ENCODE measurements at regions not wholly inside any gene's neighbourhood (a gene's known extent, or its start where the extent isn't known, plus 50 kb on each side); places are given as distances from the start of the nearest gene placed in this dataset.
"Not testable (repeated sequence)": the region's sequence is repeated elsewhere in the genome, so short reads cannot be mapped to it uniquely, and the experiment has no call there.

- Histone ChIP-seq H3K9ac (ENCODE audit: low read depth, low read length) (no peak overlapping the region), H4K20me1 (ENCODE audit: insufficient read depth, low read length) (no peaks in the 10 kb centered on the region), H3K27ac (ENCODE audit: low read length) (no peak overlapping the region), H3K4me1 (ENCODE audit: insufficient read depth, low read length) (no peaks in the 10 kb centered on the region), H3K27me3 (ENCODE audit: insufficient read depth, low read length, poor library complexity) (no peaks in the 10 kb centered on the region), H3K4me2 (ENCODE audit: insufficient read depth, low read length) (no peak overlapping the region), H3K79me2 (ENCODE audit: insufficient read depth, low read length) (no peaks in the 10 kb centered on the region), H3K36me3 (ENCODE audit: insufficient read depth, low read length) (no peaks in the 10 kb centered on the region), H3K9me3 (ENCODE audit: insufficient read depth, low read length, severe bottlenecking) (no peaks in the 10 kb centered on the region), H2AFZ (ENCODE audit: low read depth, low read length) (no peak overlapping the region), H3K4me3 (ENCODE audit: low read depth in 1 of 2, low read length in 2 of 2) (no peak overlapping the region)
- TF ChIP-seq EZH2 (IDR thresholded peaks at IDR 0.05; ENCODE audit: borderline replicate concordance, low read depth, low read length, severe bottlenecking) = no peak
- TF ChIP-seq, protein P1, sequence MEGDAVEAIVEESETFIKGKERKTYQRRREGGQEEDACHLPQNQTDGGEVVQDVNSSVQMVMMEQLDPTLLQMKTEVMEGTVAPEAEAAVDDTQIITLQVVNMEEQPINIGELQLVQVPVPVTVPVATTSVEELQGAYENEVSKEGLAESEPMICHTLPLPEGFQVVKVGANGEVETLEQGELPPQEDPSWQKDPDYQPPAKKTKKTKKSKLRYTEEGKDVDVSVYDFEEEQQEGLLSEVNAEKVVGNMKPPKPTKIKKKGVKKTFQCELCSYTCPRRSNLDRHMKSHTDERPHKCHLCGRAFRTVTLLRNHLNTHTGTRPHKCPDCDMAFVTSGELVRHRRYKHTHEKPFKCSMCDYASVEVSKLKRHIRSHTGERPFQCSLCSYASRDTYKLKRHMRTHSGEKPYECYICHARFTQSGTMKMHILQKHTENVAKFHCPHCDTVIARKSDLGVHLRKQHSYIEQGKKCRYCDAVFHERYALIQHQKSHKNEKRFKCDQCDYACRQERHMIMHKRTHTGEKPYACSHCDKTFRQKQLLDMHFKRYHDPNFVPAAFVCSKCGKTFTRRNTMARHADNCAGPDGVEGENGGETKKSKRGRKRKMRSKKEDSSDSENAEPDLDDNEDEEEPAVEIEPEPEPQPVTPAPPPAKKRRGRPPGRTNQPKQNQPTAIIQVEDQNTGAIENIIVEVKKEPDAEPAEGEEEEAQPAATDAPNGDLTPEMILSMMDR (IDR thresholded peaks at IDR 0.05; ENCODE audit: borderline replicate concordance, extremely low read depth, low read length, poor library complexity, severe bottlenecking) = no peak
- DNase-seq (no peak), ATAC-seq (ENCODE audit: insufficient read depth, low read depth) (no peak)
Measured at GRCh38 chr18:71223486-71223885, 934.6 kb downstream of the SOCS6 start.

GRCh38 chr18:71221405-71221804 is 932.6 kb downstream of the SOCS6 start:
- no peaks in the 10 kb centered on the region for H4K20me1 ChIP-seq (ENCODE audit: insufficient read depth, low read length)
- no peaks in the 10 kb centered on the region for H3K4me1 ChIP-seq (ENCODE audit: insufficient read depth, low read length)
- no peak overlapping the region for H2AFZ ChIP-seq (ENCODE audit: low read depth, low read length)
- no peaks in the 10 kb centered on the region for H3K9me3 ChIP-seq (ENCODE audit: insufficient read depth, low read length, severe bottlenecking)
- no peaks in the 10 kb centered on the region for H3K36me3 ChIP-seq (ENCODE audit: insufficient read depth, low read length)
- no peak overlapping the region for H3K4me2 ChIP-seq (ENCODE audit: insufficient read depth, low read length)
- no peaks in the 10 kb centered on the region for H3K27me3 ChIP-seq (ENCODE audit: insufficient read depth, low read length, poor library complexity)
- H3K4me3 ChIP-seq (ENCODE audit: low read depth in 1 of 2, low read length in 2 of 2) = no peak overlapping the region
- no peaks in the 10 kb centered on the region for H3K79me2 ChIP-seq (ENCODE audit: insufficient read depth, low read length)
- H3K27ac ChIP-seq (ENCODE audit: low read length) = no peak overlapping the region
- ATAC-seq (ENCODE audit: insufficient read depth, low read depth) (no peak), DNase-seq (no peak)
- H3K9ac ChIP-seq (ENCODE audit: low read depth, low read length) = no peak overlapping the region
- no peak for TF ChIP-seq EZH2 (IDR thresholded peaks at IDR 0.05; ENCODE audit: borderline replicate concordance, low read depth, low read length, severe bottlenecking)
- TF ChIP-seq, protein P1 (IDR thresholded peaks at IDR 0.05; ENCODE audit: borderline replicate concordance, extremely low read depth, low read length, poor library complexity, severe bottlenecking) = no peak

DNA sequence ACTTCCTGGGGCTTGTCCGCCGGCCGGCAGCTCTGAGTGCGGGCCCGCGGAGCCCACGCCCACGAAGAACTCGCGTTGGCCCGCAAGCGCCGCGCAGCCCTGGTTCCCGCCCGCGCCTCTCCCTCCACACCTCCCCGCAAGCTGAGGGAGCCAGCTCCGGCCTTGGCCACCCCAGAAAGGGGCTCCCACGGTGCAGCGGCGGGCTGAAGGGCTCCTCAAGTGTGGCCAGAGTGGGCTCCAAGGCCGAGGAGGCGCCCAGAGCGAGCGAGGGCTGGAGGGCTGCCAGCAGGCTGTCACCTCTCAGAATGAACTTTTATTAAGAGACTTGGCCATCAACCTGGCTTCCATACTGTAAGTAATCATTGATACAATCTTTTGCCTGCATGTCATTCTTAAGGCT is 923.9 kb downstream of the SOCS6 start:
- not testable (repeated sequence) for H3K4me3 ChIP-seq (ENCODE audit: low read depth in 1 of 2, low read length in 2 of 2); DNase-seq; H3K79me2 ChIP-seq (ENCODE audit: insufficient read depth, low read length); H3K9ac ChIP-seq (ENCODE audit: low read depth, low read length); H3K4me2 ChIP-seq (ENCODE audit: insufficient read depth, low read length); H3K4me1 ChIP-seq (ENCODE audit: insufficient read depth, low read length); H3K36me3 ChIP-seq (ENCODE audit: insufficient read depth, low read length); ATAC-seq (ENCODE audit: insufficient read depth, low read depth); H2AFZ ChIP-seq (ENCODE audit: low read depth, low read length); H3K27me3 ChIP-seq (ENCODE audit: insufficient read depth, low read length, poor library complexity); H4K20me1 ChIP-seq (ENCODE audit: insufficient read depth, low read length); H3K9me3 ChIP-seq (ENCODE audit: insufficient read depth, low read length, severe bottlenecking); H3K27ac ChIP-seq (ENCODE audit: low read length)

DNA sequence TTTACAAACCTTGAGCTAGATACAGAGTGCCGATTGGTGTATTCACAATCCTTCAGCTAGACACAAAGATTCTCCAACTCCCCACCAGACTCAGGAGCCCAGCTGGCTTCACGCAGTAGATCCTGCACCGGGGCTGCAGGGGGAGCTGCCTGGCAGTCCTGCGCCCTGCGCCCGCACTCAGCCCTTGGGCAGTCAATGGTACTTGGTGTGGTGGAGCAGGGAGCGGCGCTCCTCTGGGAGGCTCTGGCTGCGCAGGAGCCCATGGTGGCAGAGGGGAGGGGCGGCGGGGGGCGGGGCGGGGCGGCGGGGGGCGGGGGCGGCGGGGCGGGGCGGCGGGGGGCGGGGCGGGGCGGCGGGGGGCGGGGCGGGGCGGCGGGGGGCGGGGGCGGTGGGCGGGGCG is 923.4 kb downstream of the SOCS6 start:
- no peak overlapping the region for H3K4me2 ChIP-seq (ENCODE audit: insufficient read depth, low read length)
- no peaks in the 10 kb centered on the region for H3K27me3 ChIP-seq (ENCODE audit: insufficient read depth, low read length, poor library complexity)
- TF ChIP-seq, protein P1 (IDR thresholded peaks at IDR 0.05; ENCODE audit: borderline replicate concordance, extremely low read depth, low read length, poor library complexity, severe bottlenecking) = no peak
- no peak for TF ChIP-seq EZH2 (IDR thresholded peaks at IDR 0.05; ENCODE audit: borderline replicate concordance, low read depth, low read length, severe bottlenecking)
- H3K9me3 ChIP-seq (ENCODE audit: insufficient read depth, low read length, severe bottlenecking) = no peaks in the 10 kb centered on the region
- H3K27ac ChIP-seq (ENCODE audit: low read length) = no peak overlapping the region
- H2AFZ ChIP-seq (ENCODE audit: low read depth, low read length) = no peak overlapping the region
- H3K9ac ChIP-seq (ENCODE audit: low read depth, low read length) = no peak overlapping the region
- no peak overlapping the region for H3K4me3 ChIP-seq (ENCODE audit: low read depth in 1 of 2, low read length in 2 of 2)
- H4K20me1 ChIP-seq (ENCODE audit: insufficient read depth, low read length) = no peaks in the 10 kb centered on the region
- no peaks in the 10 kb centered on the region for H3K79me2 ChIP-seq (ENCODE audit: insufficient read depth, low read length)
- DNase-seq = no peak
- no peaks in the 10 kb centered on the region for H3K36me3 ChIP-seq (ENCODE audit: insufficient read depth, low read length)
- H3K4me1 ChIP-seq (ENCODE audit: insufficient read depth, low read length) = no peaks in the 10 kb centered on the region
- ATAC-seq (ENCODE audit: insufficient read depth, low read depth) = no peak
